T-helper 17 cell (primary cell): ENCODE measurements at regions not wholly inside any gene's neighbourhood (a gene's known extent, or its start where the extent isn't known, plus 50 kb on each side); places are given as distances from the start of the nearest gene placed in this dataset.
"Not testable (repeated sequence)": the region's sequence is repeated elsewhere in the genome, so short reads cannot be mapped to it uniquely, and the experiment has no call there.

ENCODE experiments used
- ATAC-seq: fragments of 150-1000 bp; cut with Tn5 transposase; 2 replicates; pipeline ENCODE4 v1.10.0; 2021; ENCODE audit warnings: mild to moderate bottlenecking, moderate library complexity
- DNase-seq, 3 donors: peaks; one replicate each; pipeline versions ENCODE4 v3.0.0 to v3.0.0-alpha.2; 2020 to 2021
- H3K9me3 ChIP-seq: one replicate; pipeline ENCODE4 v1.7.0; 2013; ENCODE audit warnings: low read length, mild to moderate bottlenecking; ENCODE audit not compliant: control insufficient read depth, poor library complexity, severe bottlenecking
- H3K27ac Mint-ChIP-seq: one replicate; pipeline ENCODE4 v1.8.0; 2022; ENCODE audit warnings: mild to moderate bottlenecking, moderate library complexity, mixed read lengths
- H3K27me3 Mint-ChIP-seq: one replicate; pipeline ENCODE4 v1.8.0; 2022; ENCODE audit warnings: mixed read lengths
- H3K36me3 Mint-ChIP-seq: one replicate; pipeline ENCODE4 v1.8.0; 2022; ENCODE audit warnings: low read depth, mixed read lengths
- H3K4me1 Mint-ChIP-seq: one replicate; pipeline ENCODE4 v1.8.0; 2022; ENCODE audit warnings: mild to moderate bottlenecking, mixed read lengths
- H3K4me3 Mint-ChIP-seq: one replicate; pipeline ENCODE4 v1.8.0; 2022; ENCODE audit warnings: mild to moderate bottlenecking, moderate library complexity, mixed read lengths

DNA sequence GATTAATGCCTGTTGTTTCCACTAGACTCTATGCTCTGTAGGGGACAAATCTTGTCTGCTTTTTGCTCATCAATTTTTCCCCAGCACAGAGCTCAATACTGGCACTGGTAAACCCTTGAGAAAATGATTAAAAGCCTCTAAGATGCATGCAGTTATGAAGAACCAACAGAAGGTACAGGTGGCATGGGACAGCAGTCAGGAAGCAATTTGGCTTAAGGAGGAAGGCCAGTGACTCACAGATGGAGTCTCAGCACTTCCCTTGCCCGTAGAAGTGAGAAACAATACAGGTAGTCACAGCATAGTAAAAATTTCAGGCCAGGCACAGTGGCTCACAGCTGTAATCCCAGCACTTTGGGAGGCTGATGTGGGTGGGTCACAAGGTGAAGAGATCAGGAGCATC, 504.7 kb upstream of the RBFOX1 start:
- Mint-ChIP-seq H3K4me3 (no peak overlapping the region), H3K27me3 (no peaks in the 10 kb centered on the region), H3K27ac (no peak overlapping the region), H3K4me1 (no peaks in the 10 kb centered on the region), H3K36me3 (no peaks in the 10 kb centered on the region)
- no peak for ATAC-seq
- H3K9me3 ChIP-seq = no peaks in the 10 kb centered on the region
- no peak for DNase-seq

DNA sequence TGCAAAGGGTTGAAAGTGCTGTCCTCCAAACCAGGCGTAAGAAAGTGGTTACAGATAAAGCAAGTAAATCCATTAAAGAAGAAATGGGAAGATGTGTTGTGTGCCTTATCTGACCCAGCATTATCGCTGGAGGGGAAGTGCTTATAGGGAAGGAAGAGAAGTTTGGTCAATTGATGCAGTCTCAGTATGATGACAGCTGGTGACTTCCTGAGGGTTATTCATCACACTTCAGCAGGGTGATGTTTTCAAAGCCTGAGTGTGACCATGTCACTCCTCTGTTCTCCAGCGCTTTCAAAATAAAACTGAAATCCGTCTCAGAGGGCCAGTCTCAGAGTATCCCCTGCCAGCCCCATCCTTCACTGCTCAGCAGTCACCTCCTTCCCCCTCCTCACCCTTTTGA, 505.4 kb upstream of the RBFOX1 start:
- Mint-ChIP-seq H3K27ac (no peak overlapping the region), H3K4me3 (no peak overlapping the region), H3K4me1 (no peaks in the 10 kb centered on the region), H3K27me3 (no peaks in the 10 kb centered on the region), H3K36me3 (no peaks in the 10 kb centered on the region)
- no peaks in the 10 kb centered on the region for H3K9me3 ChIP-seq
- ATAC-seq (no peak), DNase-seq (no peak)

DNA sequence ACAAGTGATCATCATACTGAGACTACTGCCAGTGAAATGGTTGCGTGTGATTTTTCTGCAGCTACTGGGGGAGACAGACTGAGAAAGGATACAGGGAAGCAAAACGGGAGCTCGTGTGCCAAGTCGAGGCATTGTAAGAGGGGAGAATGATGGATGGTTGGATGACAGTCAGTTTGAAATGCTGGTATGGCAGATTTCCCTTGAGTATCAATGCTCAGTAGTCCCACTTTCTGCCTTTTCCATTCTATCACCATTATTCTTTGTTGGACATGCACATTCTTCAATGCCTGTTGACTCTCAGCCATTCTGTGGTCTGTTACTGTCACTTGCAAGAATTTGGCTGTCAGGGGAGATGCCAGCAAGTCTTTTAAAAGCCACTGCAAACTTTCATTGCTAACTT, 510.6 kb upstream of the RBFOX1 start:
- no peak overlapping the region for H3K27ac Mint-ChIP-seq
- no peaks in the 10 kb centered on the region for H3K36me3 Mint-ChIP-seq
- H3K27me3 Mint-ChIP-seq = no peaks in the 10 kb centered on the region
- H3K4me1 Mint-ChIP-seq = no peaks in the 10 kb centered on the region
- ATAC-seq (no peak), DNase-seq (no peak)
- no peaks in the 10 kb centered on the region for H3K9me3 ChIP-seq
- H3K4me3 Mint-ChIP-seq = no peak overlapping the region

DNA sequence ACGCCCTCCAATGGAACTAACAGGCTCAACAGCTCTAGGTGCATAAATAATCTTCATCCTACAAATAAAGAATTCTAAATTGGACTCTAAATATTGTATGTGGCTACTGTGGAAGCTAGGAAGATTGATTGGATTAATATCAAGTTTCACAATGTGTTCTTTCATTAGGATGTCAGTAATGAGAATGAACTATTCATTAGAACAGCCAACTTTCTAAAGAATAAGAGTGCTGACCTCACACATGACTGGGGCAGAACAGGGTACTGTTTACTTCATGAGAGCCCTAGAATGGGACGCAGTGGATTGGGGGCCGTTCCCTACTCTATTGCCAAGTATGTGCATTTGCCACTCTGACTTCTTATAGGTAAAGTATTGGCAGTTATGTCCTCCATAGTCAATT, 528.2 kb upstream of the RBFOX1 start:
- no peaks in the 10 kb centered on the region for H3K4me1 Mint-ChIP-seq
- H3K36me3 Mint-ChIP-seq = no peaks in the 10 kb centered on the region
- no peak overlapping the region for H3K4me3 Mint-ChIP-seq
- no peak overlapping the region for H3K27ac Mint-ChIP-seq
- no peaks in the 10 kb centered on the region for H3K27me3 Mint-ChIP-seq
- ATAC-seq = no peak
- no peak for DNase-seq
- H3K9me3 ChIP-seq = no peaks in the 10 kb centered on the region

DNA sequence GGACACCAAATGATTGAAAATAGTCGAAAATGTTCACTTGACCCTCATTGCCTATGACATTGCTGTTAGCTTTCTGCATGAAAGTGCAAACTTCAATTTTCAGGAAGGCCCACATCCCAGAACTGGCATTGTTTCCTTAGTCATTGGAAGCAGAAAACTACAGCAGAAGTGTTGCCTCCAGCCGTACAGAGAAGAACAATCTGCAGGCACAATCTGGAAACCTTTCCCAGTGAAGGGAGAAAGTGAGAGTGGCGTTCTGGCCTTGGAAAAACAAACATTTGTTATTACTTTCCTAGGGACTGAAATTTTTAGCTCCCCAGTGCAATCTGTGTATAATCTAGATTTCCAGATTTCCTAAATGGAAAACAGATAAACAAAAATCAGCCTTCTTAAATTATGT, 529.5 kb upstream of the RBFOX1 start:
- H3K36me3 Mint-ChIP-seq = no peaks in the 10 kb centered on the region
- DNase-seq (no peak), ATAC-seq (no peak)
- H3K27me3 Mint-ChIP-seq = no peaks in the 10 kb centered on the region
- H3K4me1 Mint-ChIP-seq = no peaks in the 10 kb centered on the region
- H3K4me3 Mint-ChIP-seq = no peak overlapping the region
- H3K27ac Mint-ChIP-seq = no peak overlapping the region
- H3K9me3 ChIP-seq = no peaks in the 10 kb centered on the region

DNA sequence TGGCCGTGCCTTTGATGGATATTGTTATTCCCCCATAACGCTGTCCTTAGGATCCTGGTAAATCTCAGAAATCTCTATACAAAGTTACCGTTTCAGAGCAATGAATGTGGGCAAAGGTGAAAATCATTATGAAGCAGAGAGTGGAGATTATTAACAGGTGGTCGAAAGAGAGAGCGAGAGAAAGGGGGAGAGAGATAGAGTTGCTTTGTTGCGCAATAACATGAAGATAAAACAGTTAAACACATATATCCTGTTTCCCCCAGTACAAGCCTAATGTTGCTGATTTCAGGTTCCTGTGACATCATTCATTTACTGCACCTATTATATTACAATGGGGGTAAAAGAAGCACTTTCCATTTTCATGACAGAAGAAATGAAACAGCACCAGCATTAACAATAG, 535.4 kb upstream of the RBFOX1 start:
- ATAC-seq (no peak), DNase-seq (no peak)
- Mint-ChIP-seq H3K36me3 (no peaks in the 10 kb centered on the region), H3K4me1 (no peaks in the 10 kb centered on the region), H3K27ac (no peak overlapping the region), H3K4me3 (no peak overlapping the region), H3K27me3 (no peaks in the 10 kb centered on the region)
- no peaks in the 10 kb centered on the region for H3K9me3 ChIP-seq

DNA sequence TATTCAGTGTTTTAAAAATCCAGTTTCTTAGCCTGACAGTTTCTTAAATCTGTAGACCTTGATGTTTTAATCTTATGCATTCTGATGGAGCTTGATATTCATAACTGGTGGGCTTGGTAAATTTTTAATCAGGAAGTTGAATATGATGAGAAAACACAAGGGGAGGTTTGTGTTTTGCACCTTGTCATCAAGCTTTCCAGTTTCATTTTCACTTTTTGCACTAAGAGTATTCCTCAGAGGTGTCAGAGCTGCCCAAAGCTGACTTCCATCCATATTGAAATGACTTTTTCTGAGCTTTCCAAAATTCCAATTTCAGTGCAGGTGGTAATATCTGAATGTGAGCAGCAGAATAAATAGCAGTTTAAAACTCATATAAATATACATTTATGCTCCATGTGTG, 555.0 kb upstream of the RBFOX1 start:
- no peaks in the 10 kb centered on the region for H3K36me3 Mint-ChIP-seq
- no peak overlapping the region for H3K4me3 Mint-ChIP-seq
- H3K9me3 ChIP-seq = no peaks in the 10 kb centered on the region
- no peaks in the 10 kb centered on the region for H3K27me3 Mint-ChIP-seq
- H3K27ac Mint-ChIP-seq = no peak overlapping the region
- DNase-seq = no peak
- no peak for ATAC-seq
- no peaks in the 10 kb centered on the region for H3K4me1 Mint-ChIP-seq

DNA sequence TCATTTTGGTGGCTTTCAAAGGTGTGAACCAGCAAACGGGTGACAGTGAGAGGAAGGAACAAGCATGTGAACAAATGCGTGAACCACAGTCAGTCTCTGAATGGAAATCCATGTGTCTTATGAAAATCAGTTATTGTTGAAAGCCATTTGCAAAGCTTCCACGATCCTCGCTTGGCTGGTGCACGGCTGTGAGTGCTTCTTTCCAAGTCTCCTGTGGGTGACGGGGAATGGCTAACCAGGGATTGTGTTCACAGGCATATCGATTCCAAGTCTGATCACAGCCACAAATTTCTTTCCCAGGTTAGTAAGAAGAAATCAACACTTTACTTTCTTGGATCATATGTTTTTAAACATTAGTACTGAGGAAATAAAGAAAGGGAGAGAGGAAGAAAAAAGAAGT, 556.9 kb upstream of the RBFOX1 start:
- H3K4me1 Mint-ChIP-seq = no peaks in the 10 kb centered on the region
- no peaks in the 10 kb centered on the region for H3K36me3 Mint-ChIP-seq
- H3K27me3 Mint-ChIP-seq = no peaks in the 10 kb centered on the region
- ATAC-seq (no peak), DNase-seq (no peak)
- no peak overlapping the region for H3K4me3 Mint-ChIP-seq
- no peaks in the 10 kb centered on the region for H3K9me3 ChIP-seq
- H3K27ac Mint-ChIP-seq = no peak overlapping the region

DNA sequence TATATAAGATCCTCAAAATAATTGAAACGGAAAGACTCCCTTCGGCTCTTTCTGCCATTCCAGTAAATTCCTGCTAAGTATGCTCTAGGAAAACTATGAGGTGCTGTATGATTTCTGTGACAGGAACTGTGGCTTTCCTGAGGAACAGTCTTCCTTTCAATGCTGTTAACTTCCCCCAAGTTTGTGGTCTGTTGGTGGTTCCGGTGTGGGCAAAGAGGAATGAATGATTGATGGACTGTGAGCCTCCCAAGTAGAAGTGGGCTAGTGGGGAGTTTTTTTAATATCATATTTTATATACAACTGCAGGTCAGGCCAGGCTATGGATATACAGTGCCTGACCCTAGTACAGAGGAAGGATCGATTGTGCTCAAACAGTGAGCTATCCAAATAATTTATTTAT, 560.7 kb upstream of the RBFOX1 start:
- H3K27me3 Mint-ChIP-seq = no peaks in the 10 kb centered on the region
- H3K4me3 Mint-ChIP-seq = no peak overlapping the region
- H3K9me3 ChIP-seq = no peaks in the 10 kb centered on the region
- no peaks in the 10 kb centered on the region for H3K36me3 Mint-ChIP-seq
- no peaks in the 10 kb centered on the region for H3K4me1 Mint-ChIP-seq
- ATAC-seq (no peak), DNase-seq (no peak)
- no peak overlapping the region for H3K27ac Mint-ChIP-seq

DNA sequence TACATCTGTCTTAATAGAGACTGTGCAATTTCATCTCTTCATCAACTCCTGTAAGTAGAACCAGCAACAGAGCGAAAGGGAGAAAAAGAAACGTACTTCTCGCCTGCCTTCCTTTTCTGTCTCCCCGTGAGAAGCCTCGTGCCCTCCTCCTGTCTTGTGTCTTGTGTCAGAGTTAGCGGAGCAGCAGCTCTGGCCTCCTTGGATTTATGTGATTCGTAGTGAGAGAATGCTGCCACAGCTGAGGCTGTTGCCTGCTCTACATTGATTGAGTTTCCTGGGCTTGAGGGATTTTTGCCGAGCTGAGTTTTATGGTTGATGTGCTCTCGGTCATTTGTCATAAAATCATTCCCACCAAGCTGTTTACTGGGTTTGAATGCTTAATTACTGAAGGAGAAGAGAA, 579.1 kb upstream of the RBFOX1 start:
- H3K9me3 ChIP-seq = no peaks in the 10 kb centered on the region
- Mint-ChIP-seq H3K4me1 (no peaks in the 10 kb centered on the region), H3K27me3 (no peaks in the 10 kb centered on the region), H3K27ac (no peak overlapping the region), H3K36me3 (no peaks in the 10 kb centered on the region), H3K4me3 (no peak overlapping the region)
- DNase-seq (no peak), ATAC-seq (no peak)

DNA sequence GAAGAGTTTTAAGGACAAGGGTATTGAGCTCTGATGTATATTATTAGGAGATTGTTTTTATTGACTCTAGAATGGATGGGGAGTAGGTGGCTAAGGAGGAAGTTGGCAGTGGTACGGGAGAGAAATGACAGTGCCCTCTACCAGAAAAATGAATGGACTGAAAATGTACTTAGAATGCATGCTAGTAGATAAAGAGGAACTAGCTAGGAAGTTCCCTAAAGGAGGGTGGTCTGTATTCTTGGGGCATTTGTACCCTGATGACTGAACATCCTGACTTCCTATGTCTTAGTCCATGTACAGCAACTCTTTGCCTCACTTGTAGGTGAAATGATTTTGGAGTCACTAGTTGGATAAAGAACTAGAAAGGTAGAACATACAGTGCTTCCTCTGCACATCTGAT, 581.5 kb upstream of the RBFOX1 start:
- no peak for ATAC-seq
- DNase-seq = no peak
- Mint-ChIP-seq H3K27ac (no peak overlapping the region), H3K4me1 (no peaks in the 10 kb centered on the region), H3K36me3 (no peaks in the 10 kb centered on the region), H3K27me3 (no peaks in the 10 kb centered on the region), H3K4me3 (no peak overlapping the region)
- no peaks in the 10 kb centered on the region for H3K9me3 ChIP-seq

DNA sequence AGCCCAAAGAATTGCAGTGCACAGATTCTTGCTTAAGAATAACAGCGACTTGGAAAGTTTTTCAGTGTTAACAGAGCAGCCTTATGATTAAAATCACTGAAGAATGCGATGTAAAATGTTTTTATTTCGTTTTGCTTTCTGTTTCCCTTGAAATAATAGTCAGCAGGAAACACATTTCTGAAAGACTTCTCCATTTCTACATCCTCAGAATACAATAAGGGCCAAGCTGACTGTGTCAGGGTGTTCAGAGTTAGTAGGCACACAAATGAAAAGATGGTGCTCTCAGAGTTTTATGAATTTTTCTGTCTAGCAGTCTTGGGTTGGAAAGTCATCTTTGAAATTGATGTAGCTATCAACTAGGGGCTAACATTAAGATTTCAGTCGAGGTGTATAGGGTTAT, 582.9 kb upstream of the RBFOX1 start:
- H3K36me3 Mint-ChIP-seq = no peaks in the 10 kb centered on the region

DNA sequence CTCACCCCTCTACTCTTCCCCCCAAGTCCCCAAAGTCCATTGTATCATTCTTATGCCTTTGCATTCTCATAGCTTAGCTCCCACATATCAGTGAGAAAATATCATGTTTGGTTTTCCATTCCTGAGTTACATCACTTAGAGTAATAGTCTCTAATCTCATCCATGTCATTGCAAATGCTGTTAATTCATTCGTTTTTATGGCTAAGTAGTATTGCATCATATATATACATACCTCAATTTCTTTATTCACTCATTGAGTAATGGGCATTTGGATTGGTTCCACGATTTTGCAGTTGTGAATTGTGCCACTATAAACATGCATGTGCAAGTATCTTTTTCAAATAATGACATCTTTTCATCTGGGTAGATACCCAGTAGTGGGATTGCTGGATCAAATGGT, 596.3 kb upstream of the RBFOX1 start:
- ATAC-seq, DNase-seq, H3K27me3 Mint-ChIP-seq, H3K4me1 Mint-ChIP-seq, H3K27ac Mint-ChIP-seq, H3K4me3 Mint-ChIP-seq, H3K36me3 Mint-ChIP-seq, H3K9me3 ChIP-seq: not testable (repeated sequence)

More for the DNA sequence above, 582.9 kb upstream of the RBFOX1 start:
- no peaks in the 10 kb centered on the region for H3K4me1 Mint-ChIP-seq
- no peaks in the 10 kb centered on the region for H3K9me3 ChIP-seq
- H3K27me3 Mint-ChIP-seq = no peaks in the 10 kb centered on the region
- DNase-seq = no peak
- no peak overlapping the region for H3K4me3 Mint-ChIP-seq
- ATAC-seq = no peak
- no peak overlapping the region for H3K27ac Mint-ChIP-seq

DNA sequence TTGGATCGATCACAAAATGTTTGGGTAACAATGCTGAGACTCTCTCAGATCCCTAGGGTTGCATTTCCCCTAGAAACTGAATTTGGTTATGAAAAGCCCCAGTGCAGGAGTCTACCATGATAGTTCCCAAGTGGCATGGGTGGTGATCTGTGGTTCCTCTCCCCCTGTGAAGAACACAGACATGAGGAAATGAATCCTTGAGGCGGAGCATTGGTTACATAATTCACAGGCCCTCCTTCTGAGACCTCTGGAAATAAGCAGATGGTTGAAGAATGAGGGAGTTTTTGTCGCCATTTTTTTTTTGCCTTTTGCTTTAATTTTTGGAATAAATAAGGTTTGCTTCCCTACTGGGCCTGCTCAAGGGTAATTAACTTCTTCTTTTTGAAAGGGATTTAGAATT, 597.0 kb upstream of the RBFOX1 start:
- Mint-ChIP-seq H3K36me3 (no peaks in the 10 kb centered on the region), H3K4me1 (no peaks in the 10 kb centered on the region), H3K27ac (no peak overlapping the region), H3K4me3 (no peak overlapping the region), H3K27me3 (no peaks in the 10 kb centered on the region)
- no peak for DNase-seq
- peaks cover 3% of the 10 kb centered on the region for H3K9me3 ChIP-seq
- no peak for ATAC-seq

DNA sequence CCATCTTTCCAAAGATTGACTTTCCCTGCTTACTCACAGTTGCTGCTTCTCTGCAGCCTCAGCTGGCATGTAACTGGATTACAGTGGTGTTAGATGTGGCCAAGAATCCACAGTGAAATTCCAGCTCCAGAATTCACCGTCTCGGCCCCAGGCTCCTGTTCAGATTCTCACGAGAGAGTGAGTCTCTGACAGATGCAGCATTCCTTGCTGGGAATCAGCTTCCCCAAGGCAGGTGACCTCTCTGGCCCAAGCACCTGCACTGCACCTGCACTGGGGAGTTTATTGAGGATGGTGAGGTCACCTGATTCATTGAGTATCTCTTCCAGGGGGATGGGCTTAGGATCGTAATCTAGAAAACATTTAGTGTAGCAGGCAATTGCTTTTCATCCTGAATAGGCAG, 600.5 kb upstream of the RBFOX1 start:
- H3K36me3 Mint-ChIP-seq = no peaks in the 10 kb centered on the region
- H3K27ac Mint-ChIP-seq = no peak overlapping the region
- H3K27me3 Mint-ChIP-seq = no peaks in the 10 kb centered on the region
- DNase-seq (no peak), ATAC-seq (no peak)
- no peaks in the 10 kb centered on the region for H3K4me1 Mint-ChIP-seq
- no peak overlapping the region for H3K4me3 Mint-ChIP-seq
- H3K9me3 ChIP-seq = peaks cover 3% of the 10 kb centered on the region
